ENCODE measurements at regions not wholly inside any gene's neighbourhood (a gene's known extent, or its start where the extent isn't known, plus 50 kb on each side); places are given as distances from the start of the nearest gene placed in this dataset.

GRCh38 chr13:47826471-47826870 is 174.6 kb downstream of the SUCLA2 start:
- DNase-seq, result no peak

GRCh38 chr13:47822036-47822435 is 179.0 kb downstream of the SUCLA2 start:
- DNase-seq, result no peak

GRCh38 chr13:47816831-47817230 is 184.2 kb downstream of the SUCLA2 start:
- no peak for DNase-seq

- no peak for DNase-seq
Observed at GRCh38 chr13:47813718-47814117, 187.4 kb downstream of the SUCLA2 start.

- no peak for DNase-seq
Observed at GRCh38 chr13:47809411-47809810, 191.7 kb downstream of the SUCLA2 start.

GRCh38 chr13:47803131-47803530 is 197.9 kb downstream of the SUCLA2 start:
- no peak for DNase-seq

- no peak for DNase-seq
Observed at GRCh38 chr13:47801555-47801954, 199.5 kb downstream of the SUCLA2 start.

- no peak for DNase-seq
Observed at GRCh38 chr13:47800593-47800992, 200.5 kb downstream of the SUCLA2 start.

GRCh38 chr13:47798906-47799305 is 202.2 kb downstream of the SUCLA2 start:
- no peak for DNase-seq

GRCh38 chr13:47798194-47798593 is 202.9 kb downstream of the SUCLA2 start:
- DNase-seq, result no peak

- no peak for DNase-seq
Observed at GRCh38 chr13:47796816-47797215, 204.3 kb downstream of the SUCLA2 start.

GRCh38 chr13:47794963-47795362 is 206.1 kb downstream of the SUCLA2 start:
- DNase-seq, result peak; percentile 7

- DNase-seq, result no peak
Observed at GRCh38 chr13:47790755-47791154, 210.3 kb downstream of the SUCLA2 start.

- no peak for DNase-seq
Observed at GRCh38 chr13:47788844-47789243, 212.2 kb downstream of the SUCLA2 start.

GRCh38 chr13:47774671-47774994 is 226.4 kb downstream of the SUCLA2 start:
- DNase-seq, result no peak

GRCh38 chr13:47764817-47765216 is 236.3 kb downstream of the SUCLA2 start:
- no peak for DNase-seq

GRCh38 chr13:47757466-47758080 is 243.5 kb downstream of the SUCLA2 start:
- no peak for DNase-seq

- no peak for DNase-seq
Observed at GRCh38 chr13:47747901-47748300, 253.2 kb downstream of the SUCLA2 start.

- no peak for DNase-seq
Observed at GRCh38 chr13:47726394-47726793, 274.7 kb downstream of the SUCLA2 start.

- DNase-seq, result no peak
Observed at GRCh38 chr13:47723898-47724297, 277.2 kb downstream of the SUCLA2 start.

- DNase-seq, result no peak
Observed at GRCh38 chr13:47719164-47719563, 281.9 kb downstream of the SUCLA2 start.

GRCh38 chr13:47718556-47718955 is 282.5 kb downstream of the SUCLA2 start:
- no peak for DNase-seq

GRCh38 chr13:47708386-47708785 is 292.7 kb downstream of the SUCLA2 start:
- no peak for DNase-seq

- no peak for DNase-seq
Observed at GRCh38 chr13:47707414-47707813, 293.7 kb downstream of the SUCLA2 start.

- DNase-seq, result no peak
Observed at GRCh38 chr13:47705185-47705584, 295.9 kb downstream of the SUCLA2 start.

GRCh38 chr13:47696674-47697073 is 304.4 kb downstream of the SUCLA2 start:
- no peak for DNase-seq

All from GDM1 (cell line).